ENCODE measurements at regions not wholly inside any gene's neighbourhood (a gene's known extent, or its start where the extent isn't known, plus 50 kb on each side); places are given as distances from the start of the nearest gene placed in this dataset.

DNA sequence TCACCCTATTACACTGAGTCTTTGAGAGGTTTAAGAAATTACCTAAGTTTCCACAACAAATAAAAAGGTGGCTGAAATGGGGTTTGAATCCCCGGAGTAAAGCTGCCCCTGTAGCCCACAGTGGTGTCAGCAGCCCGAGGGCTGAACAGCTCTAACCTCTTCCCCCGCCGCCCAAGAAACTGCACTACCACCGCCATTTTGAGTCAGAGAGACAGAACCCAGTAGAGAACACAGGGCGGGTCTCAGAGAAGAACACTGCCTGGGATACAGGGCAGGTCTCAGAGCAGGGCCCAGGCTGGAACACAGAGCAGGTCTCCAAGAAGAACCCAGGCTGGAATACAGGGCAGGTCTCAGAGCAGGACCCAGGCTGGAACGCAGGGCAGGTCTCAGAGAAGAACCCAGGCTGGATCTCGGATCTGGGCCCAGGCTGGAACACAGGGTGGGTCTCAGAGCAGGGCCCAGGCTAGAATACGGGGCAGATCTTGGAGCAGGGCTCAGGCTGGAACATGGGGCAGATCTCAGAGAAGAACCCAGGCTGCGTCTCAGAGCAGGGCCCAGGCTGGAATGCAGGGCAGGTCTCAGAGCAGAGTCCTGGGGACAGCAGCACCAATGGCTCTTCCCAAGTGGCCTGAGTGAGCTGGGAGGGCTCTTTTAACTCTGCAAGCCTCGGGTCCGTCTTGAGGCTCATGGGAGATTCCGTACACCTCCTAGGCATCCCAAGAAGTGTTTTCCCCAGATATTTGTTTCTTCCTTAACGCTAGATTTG, 85.9 kb upstream of the LANCL2 start:
- no peaks in the 10 kb centered on the region for H3K36me3 Mint-ChIP-seq
- no peaks in the 10 kb centered on the region for H3K4me1 Mint-ChIP-seq
- no peak for DNase-seq
- CTCF ChIA-PET: interaction anchor here (1.0 to 8.4 kb wide), 4 partner anchors 9 to 144 kb away, joined by 3 to 73 read pairs (median 6); no protein-coding TSS in a partner anchor
- no peak overlapping the region for H3K27ac Mint-ChIP-seq
- no peaks in the 10 kb centered on the region for H3K9me3 Mint-ChIP-seq
- H3K4me3 Mint-ChIP-seq: no peak overlapping the region
- peaks cover 9% of the 10 kb centered on the region for H3K27me3 Mint-ChIP-seq

- Mint-ChIP-seq H3K27me3 (peaks cover 9% of the 10 kb centered on the region), H3K4me3 (no peak overlapping the region), H3K27ac (no peak overlapping the region), H3K36me3 (no peaks in the 10 kb centered on the region), H3K4me1 (no peaks in the 10 kb centered on the region), H3K9me3 (no peaks in the 10 kb centered on the region)
- DNase-seq: peak; percentile 73
- CTCF ChIA-PET: interaction anchor here (1.3 to 8.4 kb wide), 3 partner anchors 25 to 134 kb away, joined by 4 to 73 read pairs (median 9); no protein-coding TSS in a partner anchor
Measured at GRCh38 chr7:55280031-55280454, 85.1 kb upstream of the LANCL2 start.

DNA sequence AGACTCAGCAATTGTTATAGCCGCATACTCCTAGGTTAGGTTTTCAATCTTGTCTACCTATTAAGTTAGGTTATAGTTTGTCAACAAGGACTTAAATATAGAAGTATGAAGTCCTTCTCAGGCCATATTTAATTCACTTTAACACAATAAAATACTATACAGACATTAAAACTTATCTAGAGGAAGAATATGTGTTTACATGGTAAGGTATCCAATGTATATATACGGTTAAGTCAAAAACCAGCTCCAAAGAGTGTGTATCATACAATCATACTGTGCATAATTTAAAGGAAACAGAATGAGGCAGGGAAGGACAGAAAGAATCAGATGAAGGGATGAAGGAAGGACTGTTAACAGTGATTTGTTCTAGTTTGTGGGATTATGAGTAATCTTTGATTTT, 79.5 kb upstream of the LANCL2 start:
- Mint-ChIP-seq H3K36me3 (no peaks in the 10 kb centered on the region), H3K27me3 (peaks cover 10% of the 10 kb centered on the region), H3K4me1 (no peaks in the 10 kb centered on the region), H3K27ac (no peak overlapping the region), H3K4me3 (no peak overlapping the region), H3K9me3 (no peaks in the 10 kb centered on the region)
- no peak for DNase-seq
- CTCF ChIA-PET: no interaction called here

DNA sequence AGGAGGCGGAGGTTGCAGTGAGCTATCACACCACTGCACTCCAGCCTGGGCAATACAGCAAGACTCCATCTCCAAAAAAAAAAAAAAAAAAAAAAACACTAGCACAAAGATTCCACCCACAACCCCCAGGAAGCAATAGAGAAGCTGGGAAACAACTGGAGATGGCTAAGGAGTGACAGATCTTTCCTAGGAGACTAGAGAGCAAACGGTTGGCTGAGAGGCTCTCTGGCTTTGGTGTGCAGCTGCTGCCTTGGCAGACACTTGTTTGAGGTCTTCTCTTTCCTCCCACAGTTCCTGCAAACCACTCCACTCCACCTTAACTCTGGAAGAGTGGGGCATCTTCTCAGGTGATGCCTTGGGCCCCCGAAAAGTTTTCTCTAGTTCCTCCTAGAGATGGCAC, 78.5 kb upstream of the LANCL2 start:
- H3K36me3 Mint-ChIP-seq: no peaks in the 10 kb centered on the region
- DNase-seq: no peak
- H3K4me3 Mint-ChIP-seq: no peak overlapping the region
- CTCF ChIA-PET: interaction anchor here (0.6 to 2.0 kb wide), 2 partner anchors 129 to 1478 kb away, joined by 4 to 9 read pairs; no protein-coding TSS in a partner anchor
- no peaks in the 10 kb centered on the region for H3K4me1 Mint-ChIP-seq
- no peak overlapping the region for H3K27ac Mint-ChIP-seq
- peaks cover 17% of the 10 kb centered on the region for H3K27me3 Mint-ChIP-seq
- no peaks in the 10 kb centered on the region for H3K9me3 Mint-ChIP-seq

DNA sequence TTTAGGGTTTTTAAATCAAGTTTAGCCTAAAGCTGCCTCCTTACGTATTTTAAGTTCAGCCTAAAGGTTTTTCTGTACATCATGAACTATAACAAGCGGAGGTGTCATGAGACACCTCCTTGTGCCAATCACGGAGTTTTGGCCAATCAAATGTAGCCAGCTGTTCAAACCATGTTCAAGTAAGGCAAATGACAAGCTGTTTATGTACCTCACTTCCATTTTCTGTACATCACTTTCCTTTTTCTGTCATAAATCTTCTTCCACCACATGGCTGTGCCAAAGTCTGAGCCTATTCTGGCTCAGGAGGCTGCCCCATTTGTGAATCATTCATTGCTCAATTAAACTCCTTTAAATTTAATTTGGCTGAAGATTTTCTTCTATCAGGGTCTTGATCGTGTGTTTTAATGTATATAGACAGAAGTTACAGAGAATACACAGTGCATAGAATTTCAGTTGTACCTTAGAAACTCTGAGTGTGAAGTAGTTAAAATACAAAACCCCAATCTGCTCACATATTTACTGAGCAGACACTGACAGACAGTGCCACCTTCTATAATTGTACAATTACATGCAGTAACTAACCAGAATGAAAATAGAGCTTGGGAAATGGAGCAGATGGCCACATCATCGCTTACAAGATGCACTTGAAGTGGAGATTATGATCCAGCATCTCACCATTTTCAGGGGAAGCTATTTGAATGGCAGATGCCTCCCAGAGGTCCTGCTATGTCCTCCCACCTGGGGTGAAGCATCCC, 76.9 kb upstream of the LANCL2 start:
- no peaks in the 10 kb centered on the region for H3K9me3 Mint-ChIP-seq
- no peak overlapping the region for H3K4me3 Mint-ChIP-seq
- H3K36me3 Mint-ChIP-seq: no peaks in the 10 kb centered on the region
- no peak for DNase-seq
- H3K27ac Mint-ChIP-seq: no peak overlapping the region
- no peaks in the 10 kb centered on the region for H3K4me1 Mint-ChIP-seq
- H3K27me3 Mint-ChIP-seq: peaks cover 18% of the 10 kb centered on the region
- CTCF ChIA-PET: interaction anchor here (0.8 to 2.0 kb wide), 4 partner anchors 8 to 127 kb away, joined by 3 to 9 read pairs (median 4); no protein-coding TSS in a partner anchor

GRCh38 chr7:55296070-55296469, 69.1 kb upstream of the LANCL2 start:
- no peaks in the 10 kb centered on the region for H3K36me3 Mint-ChIP-seq
- H3K4me3 Mint-ChIP-seq: no peak overlapping the region
- H3K27ac Mint-ChIP-seq: no peak overlapping the region
- CTCF ChIA-PET: interaction anchor here (0.9 kb wide), 1 partner anchor 8 kb away, joined by 3 read pairs; no protein-coding TSS in a partner anchor
- no peaks in the 10 kb centered on the region for H3K9me3 Mint-ChIP-seq
- no peaks in the 10 kb centered on the region for H3K4me1 Mint-ChIP-seq
- no peak for DNase-seq
- peaks cover 21% of the 10 kb centered on the region for H3K27me3 Mint-ChIP-seq

GRCh38 chr7:55299273-55299967, 65.7 kb upstream of the LANCL2 start:
- H3K4me1 Mint-ChIP-seq: no peaks in the 10 kb centered on the region
- CTCF ChIA-PET: no interaction called here
- H3K27me3 Mint-ChIP-seq: peaks cover 19% of the 10 kb centered on the region
- no peak overlapping the region for H3K4me3 Mint-ChIP-seq
- DNase-seq: no peak
- no peak overlapping the region for H3K27ac Mint-ChIP-seq
- H3K9me3 Mint-ChIP-seq: no peaks in the 10 kb centered on the region
- H3K36me3 Mint-ChIP-seq: no peaks in the 10 kb centered on the region

DNA sequence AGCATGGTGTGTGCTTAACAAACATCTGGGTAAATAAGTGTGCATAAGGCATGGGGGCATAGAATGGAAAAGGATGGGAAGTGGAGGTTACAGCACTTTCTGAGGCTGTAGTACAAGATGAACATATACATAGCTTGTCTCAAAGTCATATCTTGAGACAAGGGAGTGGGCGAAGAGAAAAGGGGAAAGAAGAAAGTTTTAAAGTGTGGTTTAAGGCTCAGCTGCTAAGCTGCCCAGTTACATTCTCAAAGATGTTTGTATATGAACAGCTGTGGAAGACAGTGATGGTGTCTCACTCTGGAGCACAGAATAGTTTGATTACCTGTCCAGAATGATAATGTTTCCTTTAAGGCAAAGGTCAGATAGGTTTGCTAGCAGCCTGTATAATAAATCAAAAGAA, 61.9 kb upstream of the LANCL2 start:
- Mint-ChIP-seq H3K4me1 (no peaks in the 10 kb centered on the region), H3K4me3 (no peak overlapping the region), H3K27me3 (peaks cover 19% of the 10 kb centered on the region), H3K9me3 (no peaks in the 10 kb centered on the region), H3K36me3 (no peaks in the 10 kb centered on the region), H3K27ac (no peak overlapping the region)
- no peak for DNase-seq
- CTCF ChIA-PET: no interaction called here

DNA sequence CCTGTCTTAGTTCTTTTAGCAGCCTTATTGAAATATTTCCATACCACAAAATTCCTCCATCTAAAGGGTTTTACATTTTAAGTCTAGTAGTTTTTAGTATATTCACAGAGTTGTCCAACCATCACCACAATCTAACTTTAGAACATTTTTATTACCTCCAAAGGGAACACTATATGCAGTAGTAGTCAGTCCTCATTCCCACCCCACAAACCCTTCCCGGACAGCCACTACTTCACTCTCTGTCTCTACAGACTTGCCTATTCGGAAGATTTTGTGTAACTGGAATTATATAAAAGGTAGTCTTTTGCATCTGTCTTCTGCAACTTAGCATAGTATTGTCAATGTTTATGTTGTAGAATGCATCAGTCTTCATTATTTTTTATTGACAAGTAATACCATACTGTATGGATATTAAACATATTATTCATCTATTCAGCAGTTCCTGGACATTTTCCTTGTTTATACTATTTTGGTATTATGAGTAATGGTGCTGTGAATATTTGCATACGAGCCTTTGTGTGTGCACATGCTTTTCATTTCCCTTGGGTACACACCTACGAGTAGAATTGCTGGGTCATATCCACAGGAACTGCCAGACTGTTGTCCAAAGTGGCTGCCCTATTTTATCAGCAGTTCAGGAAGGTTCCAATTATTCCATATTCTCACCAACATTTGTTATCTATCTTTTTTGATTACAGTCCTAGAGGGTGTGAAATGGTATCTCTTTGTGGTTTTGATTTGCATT, 60.9 kb upstream of the LANCL2 start:
- H3K9me3 Mint-ChIP-seq: no peaks in the 10 kb centered on the region
- H3K4me1 Mint-ChIP-seq: peaks cover 6% of the 10 kb centered on the region
- H3K27me3 Mint-ChIP-seq: peaks cover 13% of the 10 kb centered on the region
- H3K36me3 Mint-ChIP-seq: no peaks in the 10 kb centered on the region
- no peak overlapping the region for H3K27ac Mint-ChIP-seq
- DNase-seq: no peak
- no peak overlapping the region for H3K4me3 Mint-ChIP-seq
- CTCF ChIA-PET: no interaction called here

DNA sequence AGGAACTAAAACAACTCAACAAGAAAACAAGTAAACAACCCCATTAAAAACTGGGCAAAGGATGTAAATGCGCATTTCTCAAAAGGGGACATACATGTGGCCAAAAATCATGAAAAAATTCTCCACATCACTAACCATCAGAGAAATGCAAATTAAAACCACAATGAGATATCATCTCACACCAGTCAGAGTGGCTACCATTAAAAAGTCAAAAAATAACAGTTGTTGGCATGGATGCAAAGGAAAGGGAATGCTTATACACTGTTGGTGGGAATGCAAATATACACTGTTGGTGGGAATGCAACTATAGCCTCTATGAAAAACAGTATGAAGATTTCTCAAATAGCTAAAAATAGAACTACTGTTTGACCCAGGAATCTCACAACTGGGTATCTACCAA, 60.0 kb upstream of the LANCL2 start:
- Mint-ChIP-seq H3K36me3 (no peaks in the 10 kb centered on the region), H3K9me3 (no peaks in the 10 kb centered on the region), H3K27me3 (peaks cover 12% of the 10 kb centered on the region), H3K27ac (no peak overlapping the region), H3K4me1 (peaks cover 10% of the 10 kb centered on the region), H3K4me3 (no peak overlapping the region)
- no peak for DNase-seq
- CTCF ChIA-PET: no interaction called here

DNA sequence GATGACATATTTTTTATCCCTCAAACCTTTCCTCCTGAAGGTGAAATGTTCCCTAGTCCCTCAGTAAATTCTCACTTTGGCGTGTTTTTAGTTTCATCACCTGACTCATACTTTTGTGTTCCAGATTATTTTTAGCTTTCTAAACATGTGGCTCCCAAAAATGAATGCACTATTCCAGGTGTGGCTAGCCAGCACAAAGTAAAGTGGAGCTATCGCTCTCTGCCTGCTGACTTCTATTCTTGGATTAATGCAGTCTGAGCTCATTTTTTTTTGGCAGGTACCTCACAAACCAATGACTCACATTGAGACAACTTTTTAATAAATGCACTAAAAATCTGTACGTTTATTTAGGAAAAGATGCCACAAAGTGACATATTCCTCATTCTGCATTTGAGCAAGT, 58.8 kb upstream of the LANCL2 start:
- H3K27me3 Mint-ChIP-seq: peaks cover 7% of the 10 kb centered on the region
- CTCF ChIA-PET: no interaction called here
- H3K36me3 Mint-ChIP-seq: no peaks in the 10 kb centered on the region

GRCh38 chr7:55307123-55307916, 57.8 kb upstream of the LANCL2 start:
- Mint-ChIP-seq H3K36me3 (no peaks in the 10 kb centered on the region), H3K27ac (no peak overlapping the region), H3K9me3 (peaks cover under 1% of the 10 kb centered on the region), H3K4me1 (peaks cover 12% of the 10 kb centered on the region), H3K4me3 (no peak overlapping the region), H3K27me3 (peaks cover 7% of the 10 kb centered on the region)
- CTCF ChIA-PET: interaction anchor here (0.8 kb wide), 1 partner anchor 108 kb away, joined by 3 read pairs; no protein-coding TSS in a partner anchor
- no peak for DNase-seq

More for the DNA sequence above, 58.8 kb upstream of the LANCL2 start:
- Mint-ChIP-seq H3K4me3 (no peak overlapping the region), H3K9me3 (no peaks in the 10 kb centered on the region), H3K27ac (no peak overlapping the region), H3K4me1 (peaks cover 10% of the 10 kb centered on the region)
- no peak for DNase-seq
